AG04449 (cell line): ENCODE measurements at regions not wholly inside any gene's neighbourhood (a gene's known extent, or its start where the extent isn't known, plus 50 kb on each side); places are given as distances from the start of the nearest gene placed in this dataset.

ENCODE experiments used
- CTCF ChIA-PET: fragments of 350-600 bp; formaldehyde crosslinking; extraction: SDS; loops from one replicate; lab custom pipeline; 2021; ENCODE audit warnings: antibody characterized with exemption; lab: Yijun Ruan, JAX
- POLR2A ChIA-PET: fragments of 400-600, 350-600 bp; formaldehyde crosslinking; extraction: SDS; loops from one replicate; lab custom pipeline; 2020; ENCODE audit warnings: antibody characterized with exemption, inconsistent platforms; lab: Yijun Ruan, JAX
- DNase-seq: peaks from one replicate; pipeline ENCODE4 v3.0.0-alpha.2; 2010; ENCODE audit warnings: low read depth, low spot score
- H3K4me3 ChIP-seq: 2 replicates; pipeline ENCODE4 v1.5.1; 2011; ENCODE audit warnings: low read depth, mild to moderate bottlenecking, control low read depth, low read length
- CTCF ChIP-seq: IDR thresholded peaks from one replicate; pipeline ENCODE4 v1.5.1; 2011; ENCODE audit warnings: mild to moderate bottlenecking, moderate library complexity, low read length, control low read depth, inconsistent platforms; ENCODE audit not compliant: insufficient read depth; ENCODE audit errors: missing control alignments

GRCh38 chr10:5268743-5269142 lies 72.1 kb downstream of the AKR1C4 start:
- ChIA-PET CTCF (no interaction called here), POLR2A (no interaction called here)
- no peak overlapping the region for H3K4me3 ChIP-seq
- TF ChIP-seq CTCF: no peak
- no peak for DNase-seq

GRCh38 chr10:5269791-5270190 lies 73.2 kb downstream of the AKR1C4 start:
- POLR2A ChIA-PET: no interaction called here
- TF ChIP-seq CTCF: no peak

GRCh38 chr10:5271526-5271925 lies 74.9 kb downstream of the AKR1C4 start:
- no peak for DNase-seq
- ChIA-PET CTCF (interaction anchor here (1.7 kb wide), 1 partner anchor 12 kb away, joined by 8 read pairs; no protein-coding TSS in a partner anchor), POLR2A (no interaction called here)
- no peak for TF ChIP-seq CTCF
- no peak overlapping the region for H3K4me3 ChIP-seq

More at GRCh38 chr10:5269791-5270190, 73.2 kb downstream of the AKR1C4 start:
- no peak overlapping the region for H3K4me3 ChIP-seq
- DNase-seq: no peak
- CTCF ChIA-PET: no interaction called here

- ChIA-PET POLR2A (no interaction called here), CTCF (interaction anchor here (1.5 to 1.7 kb wide), 2 partner anchors 11 kb away, joined by 3 to 8 read pairs; no protein-coding TSS in a partner anchor)
- TF ChIP-seq CTCF: no peak
- no peak overlapping the region for H3K4me3 ChIP-seq
- DNase-seq: no peak
Observed at GRCh38 chr10:5272065-5272803, 75.6 kb downstream of the AKR1C4 start.

- no peak for DNase-seq
- ChIA-PET CTCF (no interaction called here), POLR2A (no interaction called here)
- no peak for TF ChIP-seq CTCF
- no peak overlapping the region for H3K4me3 ChIP-seq
Observed at GRCh38 chr10:5274795-5275194, 78.2 kb downstream of the AKR1C4 start.

- TF ChIP-seq CTCF: no peak
- POLR2A ChIA-PET: no interaction called here
- CTCF ChIA-PET: interaction anchor here (1.0 to 8.6 kb wide), 4 partner anchors 9 to 431 kb away, joined by 3 to 146 read pairs (median 4); partner anchors contain the start of gene AKR1C3
- no peak overlapping the region for H3K4me3 ChIP-seq
- no peak for DNase-seq
Observed at GRCh38 chr10:5281356-5281755, 83.4 kb upstream of the UCN3 start.
